ENCODE measurements at regions not wholly inside any gene's neighbourhood (a gene's known extent, or its start where the extent isn't known, plus 50 kb on each side); places are given as distances from the start of the nearest gene placed in this dataset.

DNA sequence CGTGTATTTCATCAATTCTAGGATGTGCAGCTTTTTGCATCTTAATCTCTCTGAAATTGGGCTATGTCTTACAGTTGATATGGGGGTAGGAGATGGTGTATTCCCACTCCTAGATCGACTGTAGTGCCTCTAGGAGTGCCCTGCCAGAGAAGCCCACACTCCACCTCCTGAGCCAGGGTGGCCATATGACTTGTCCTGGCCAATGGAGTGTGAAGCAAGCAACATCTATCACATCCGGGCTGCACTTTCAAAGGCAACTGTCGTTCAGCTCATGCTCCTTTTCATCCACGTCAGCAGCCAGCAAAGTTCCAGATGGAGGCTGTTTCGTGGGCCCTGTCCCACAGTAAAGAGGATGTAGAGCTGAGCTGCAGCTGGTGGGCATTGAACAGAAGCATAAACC, 149.4 kb upstream of the SLC1A4 start:
- TF ChIP-seq, protein P1, sequence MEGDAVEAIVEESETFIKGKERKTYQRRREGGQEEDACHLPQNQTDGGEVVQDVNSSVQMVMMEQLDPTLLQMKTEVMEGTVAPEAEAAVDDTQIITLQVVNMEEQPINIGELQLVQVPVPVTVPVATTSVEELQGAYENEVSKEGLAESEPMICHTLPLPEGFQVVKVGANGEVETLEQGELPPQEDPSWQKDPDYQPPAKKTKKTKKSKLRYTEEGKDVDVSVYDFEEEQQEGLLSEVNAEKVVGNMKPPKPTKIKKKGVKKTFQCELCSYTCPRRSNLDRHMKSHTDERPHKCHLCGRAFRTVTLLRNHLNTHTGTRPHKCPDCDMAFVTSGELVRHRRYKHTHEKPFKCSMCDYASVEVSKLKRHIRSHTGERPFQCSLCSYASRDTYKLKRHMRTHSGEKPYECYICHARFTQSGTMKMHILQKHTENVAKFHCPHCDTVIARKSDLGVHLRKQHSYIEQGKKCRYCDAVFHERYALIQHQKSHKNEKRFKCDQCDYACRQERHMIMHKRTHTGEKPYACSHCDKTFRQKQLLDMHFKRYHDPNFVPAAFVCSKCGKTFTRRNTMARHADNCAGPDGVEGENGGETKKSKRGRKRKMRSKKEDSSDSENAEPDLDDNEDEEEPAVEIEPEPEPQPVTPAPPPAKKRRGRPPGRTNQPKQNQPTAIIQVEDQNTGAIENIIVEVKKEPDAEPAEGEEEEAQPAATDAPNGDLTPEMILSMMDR (IDR thresholded peaks at IDR 0.05): no peak

DNA sequence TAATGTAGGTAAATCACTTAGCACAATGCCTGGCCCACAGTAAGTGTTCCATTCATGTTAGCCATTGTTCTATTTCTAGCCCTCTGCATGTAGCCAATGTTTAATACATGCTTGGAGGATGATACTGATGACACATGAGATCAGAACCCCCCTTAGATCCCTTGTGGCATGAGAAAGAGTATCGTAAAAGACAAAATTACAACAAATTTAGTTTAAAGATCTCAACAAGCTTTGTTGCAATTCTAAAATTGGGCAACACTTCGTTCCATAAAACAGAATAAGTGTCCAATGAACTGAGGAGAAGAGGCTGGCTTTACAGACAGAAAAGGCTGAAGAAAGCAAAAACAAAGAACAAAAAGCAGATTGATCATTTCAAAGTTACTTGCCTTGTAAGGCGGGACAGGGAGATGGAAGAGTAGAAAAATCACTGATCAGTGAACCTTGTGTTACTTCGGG, 148.7 kb upstream of the SLC1A4 start:
- TF ChIP-seq, protein P1 (IDR thresholded peaks at IDR 0.05): no peak

DNA sequence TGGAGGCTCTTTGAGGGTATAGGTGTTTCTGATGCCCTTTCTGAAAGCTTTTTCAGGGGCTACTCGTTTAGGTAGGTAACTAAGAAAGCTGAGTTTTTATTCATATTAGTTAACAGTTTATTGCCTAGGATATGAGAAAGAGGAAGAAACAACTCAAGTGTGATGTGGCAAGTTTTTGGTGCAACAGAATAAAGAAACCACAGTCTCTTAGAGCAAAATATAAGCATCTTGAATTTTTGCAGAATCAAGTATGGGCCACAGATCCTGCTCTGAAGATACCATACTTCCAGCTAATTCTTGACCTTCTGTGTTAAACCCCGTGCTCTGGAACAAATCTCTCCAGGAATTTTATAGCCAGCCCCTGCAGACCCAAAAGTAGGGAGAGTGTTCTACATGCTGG, 147.7 kb upstream of the SLC1A4 start:
- TF ChIP-seq, protein P1 (IDR thresholded peaks at IDR 0.05): no peak

DNA sequence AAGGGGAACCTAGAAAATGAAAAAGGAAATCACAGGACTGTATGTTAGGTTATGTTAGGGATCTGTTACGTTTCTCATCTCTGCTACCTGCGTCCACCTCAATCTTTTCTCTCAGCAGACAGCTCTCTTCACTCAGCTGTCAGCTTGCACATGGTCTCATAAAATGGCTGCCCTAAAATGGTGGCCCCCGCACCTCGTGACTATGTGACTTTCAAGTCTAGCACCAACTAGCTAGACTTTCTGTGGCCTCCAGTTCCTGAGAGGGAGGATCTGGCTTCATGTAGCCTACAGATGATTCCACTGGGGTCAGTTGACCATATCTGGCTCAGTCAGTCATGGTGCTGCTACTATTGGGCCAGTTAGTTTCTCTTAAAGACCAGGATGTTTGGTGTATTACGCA, 147.2 kb upstream of the SLC1A4 start:
- TF ChIP-seq, protein P1 (IDR thresholded peaks at IDR 0.05): no peak

DNA sequence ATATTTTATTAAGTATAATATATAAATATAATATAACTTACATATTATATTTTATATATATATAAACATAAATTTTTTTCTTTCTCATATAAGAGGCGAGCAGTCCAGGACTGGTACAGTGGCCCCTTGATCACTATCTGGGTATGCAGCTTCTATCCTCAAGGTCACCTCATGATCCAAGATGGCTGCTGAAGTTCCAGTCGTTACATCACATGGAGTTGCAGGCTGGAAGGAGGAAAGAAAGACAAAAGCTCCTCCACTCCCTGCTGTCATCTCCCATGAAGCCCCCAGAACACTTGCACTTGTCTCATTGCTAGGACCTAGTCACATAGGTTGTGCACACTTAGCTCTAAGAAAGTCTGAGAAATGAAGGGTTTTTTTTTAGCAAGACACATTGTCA, 145.1 kb upstream of the SLC1A4 start:
- TF ChIP-seq, protein P1 (IDR thresholded peaks at IDR 0.05): no peak

DNA sequence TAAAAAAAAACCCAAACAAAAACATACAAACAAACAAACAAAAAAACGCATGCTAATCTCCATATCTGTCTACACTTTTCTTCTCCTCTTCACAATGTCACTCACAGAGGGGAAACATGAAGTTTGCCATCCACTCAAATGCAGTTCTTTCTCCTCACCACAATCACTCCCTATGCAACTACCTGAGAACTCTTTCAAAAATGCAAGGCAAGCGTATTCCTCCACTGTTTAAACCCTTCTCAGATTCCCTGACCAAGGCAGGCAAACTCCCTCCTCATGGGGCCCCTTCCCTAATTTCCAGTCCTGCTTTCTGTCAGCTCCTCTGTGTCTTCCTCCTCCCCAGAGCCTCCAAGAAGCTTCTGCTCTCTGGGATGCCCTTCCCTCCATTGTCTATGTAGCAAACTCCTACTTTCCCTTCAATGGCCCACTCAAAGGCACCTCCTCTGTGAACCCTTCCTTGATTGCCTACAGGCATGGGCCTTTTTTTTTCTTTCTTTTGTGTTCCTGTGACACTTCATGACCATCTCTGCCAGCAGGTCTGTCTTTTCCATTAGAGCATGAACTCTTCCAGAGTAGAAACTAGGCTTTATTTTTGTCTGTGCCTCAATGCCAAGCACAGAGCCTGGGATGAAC, 143.8 kb upstream of the SLC1A4 start:
- TF ChIP-seq, protein P1 (IDR thresholded peaks at IDR 0.05): no peak

DNA sequence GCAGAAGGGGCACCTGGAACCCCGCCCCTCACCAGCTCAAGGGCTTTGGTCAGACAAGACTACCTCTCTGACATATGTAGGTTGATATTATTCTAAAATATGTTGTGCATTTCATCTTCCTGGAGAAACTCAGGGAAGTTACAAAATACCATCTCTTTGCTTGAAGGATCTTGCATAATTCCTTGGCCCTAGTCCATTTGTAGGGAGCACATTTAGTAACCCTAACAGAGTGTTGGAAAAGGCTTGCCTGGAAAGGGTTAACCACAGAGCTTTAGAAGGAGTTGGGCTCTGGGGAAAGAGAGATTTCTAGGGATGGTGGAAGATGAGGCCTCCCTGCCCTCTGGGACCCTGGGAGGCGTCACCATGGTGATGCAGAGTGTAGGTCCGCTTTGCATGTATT, 143.0 kb upstream of the SLC1A4 start:
- TF ChIP-seq, protein P1 (IDR thresholded peaks at IDR 0.05): no peak

DNA sequence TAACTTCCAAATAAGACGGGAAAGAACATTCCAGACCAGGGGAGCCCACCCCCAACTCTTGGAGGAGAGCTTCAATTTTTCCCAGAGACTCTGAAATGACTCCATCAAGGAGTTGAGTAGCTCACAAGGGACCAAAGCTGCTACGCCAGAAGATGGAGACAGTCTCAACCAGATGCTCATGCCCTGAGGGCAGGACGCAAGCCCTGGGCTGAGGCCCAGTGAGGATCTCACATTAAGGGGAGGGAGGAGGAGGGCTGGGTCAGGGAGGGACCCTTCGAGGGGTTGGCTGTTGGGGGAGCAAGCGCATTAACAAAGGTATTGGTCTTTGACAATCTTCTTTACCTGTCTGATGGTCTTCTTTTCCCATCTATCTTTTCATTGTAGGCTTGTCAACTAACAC, 141.3 kb upstream of the SLC1A4 start:
- TF ChIP-seq, protein P1 (IDR thresholded peaks at IDR 0.05): no peak
